Subcutaneous abdominal adipose tissue (tissue), 5 donors: ENCODE measurements at regions not wholly inside any gene's neighbourhood (a gene's known extent, or its start where the extent isn't known, plus 50 kb on each side); places are given as distances from the start of the nearest gene placed in this dataset.
"Not testable (repeated sequence)": the region's sequence is repeated elsewhere in the genome, so short reads cannot be mapped to it uniquely, and the experiment has no call there.

ENCODE experiments used
- H3K27ac ChIP-seq: one replicate; pipeline ENCODE4 v1.7.0; 2013; ENCODE audit warnings: low read depth, mild to moderate bottlenecking, inconsistent platforms, low read length, moderate library complexity
- H3K27me3 ChIP-seq, 5 donors: one replicate each; pipeline ENCODE4 v1.7.0; 2013; ENCODE audit warnings: low read length in 5 of 5, inconsistent platforms in 1 of 5; ENCODE audit not compliant: control insufficient read depth in 5 of 5, insufficient read depth in 4 of 5
- H3K36me3 ChIP-seq, 5 donors: one replicate each; pipeline ENCODE4 v1.7.0; 2013; ENCODE audit warnings: low read length in 5 of 5; ENCODE audit not compliant: control insufficient read depth in 5 of 5, insufficient read depth in 5 of 5
- H3K4me1 ChIP-seq, 5 donors: one replicate each; pipeline ENCODE4 v1.7.0; 2013; ENCODE audit warnings: low read length in 5 of 5, mild to moderate bottlenecking in 3 of 5, moderate library complexity in 1 of 5; ENCODE audit not compliant: control insufficient read depth in 5 of 5, insufficient read depth in 5 of 5
- H3K4me3 ChIP-seq, 5 donors: one replicate each; pipeline ENCODE4 v1.7.0; 2013; ENCODE audit warnings: low read length in 5 of 5, low read depth in 1 of 5
- H3K9ac ChIP-seq, 5 donors: one replicate each; pipeline ENCODE4 v1.7.0; 2013; ENCODE audit warnings: low read length in 5 of 5, mild to moderate bottlenecking in 4 of 5, moderate library complexity in 3 of 5
- H3K9me3 ChIP-seq, 5 donors: one replicate each; pipeline ENCODE4 v1.7.0; 2013; ENCODE audit warnings: low read length in 5 of 5; ENCODE audit not compliant: control insufficient read depth in 5 of 5
- donor health status: healthy.
- donor health status: healthy.
- donor health status: healthy.
- donor health status: healthy.
- donor health status: healthy.

- Histone ChIP-seq H3K36me3 (no peaks in the 10 kb centered on the region), H3K9me3 (no peaks in the 10 kb centered on the region), H3K27ac (no peak overlapping the region), H3K4me3 (no peak overlapping the region), H3K9ac (no peak overlapping the region), H3K27me3 (peaks cover 0 to 3% (median 0%) of the 10 kb centered on the region in 5 donors), H3K4me1 (no peaks in the 10 kb centered on the region)
Measured at GRCh38 chr16:54748611-54749190, 182.0 kb upstream of the IRX5 start.

GRCh38 chr16:54746596-54746995 is 184.1 kb upstream of the IRX5 start:
- H3K4me3 ChIP-seq, result no peak overlapping the region
- H3K36me3 ChIP-seq, result no peaks in the 10 kb centered on the region
- H3K9me3 ChIP-seq, result no peaks in the 10 kb centered on the region
- H3K4me1 ChIP-seq, result no peaks in the 10 kb centered on the region
- no peak overlapping the region for H3K27ac ChIP-seq
- H3K9ac ChIP-seq, result no peak overlapping the region
- H3K27me3 ChIP-seq, result peaks cover 0 to 3% (median 0%) of the 10 kb centered on the region in 5 donors

- no peaks in the 10 kb centered on the region for H3K36me3 ChIP-seq
- H3K4me1 ChIP-seq, result no peaks in the 10 kb centered on the region
- no peak overlapping the region for H3K27ac ChIP-seq
- no peaks in the 10 kb centered on the region for H3K9me3 ChIP-seq
- H3K27me3 ChIP-seq, result peaks cover 0 to 3% (median 0%) of the 10 kb centered on the region in 5 donors
- H3K9ac ChIP-seq, result no peak overlapping the region
- H3K4me3 ChIP-seq, result no peak overlapping the region
Measured at GRCh38 chr16:54744998-54745397, 185.7 kb upstream of the IRX5 start.

GRCh38 chr16:54742436-54742835 is 188.2 kb upstream of the IRX5 start:
- Histone ChIP-seq H3K9ac (no peak overlapping the region), H3K4me1 (no peaks in the 10 kb centered on the region), H3K36me3 (no peaks in the 10 kb centered on the region), H3K4me3 (no peak overlapping the region), H3K27ac (no peak overlapping the region), H3K27me3 (no peaks in the 10 kb centered on the region), H3K9me3 (no peaks in the 10 kb centered on the region)

- Histone ChIP-seq H3K36me3 (no peaks in the 10 kb centered on the region), H3K27ac (no peak overlapping the region), H3K9ac (no peak overlapping the region), H3K27me3 (no peaks in the 10 kb centered on the region), H3K9me3 (no peaks in the 10 kb centered on the region), H3K4me1 (no peaks in the 10 kb centered on the region), H3K4me3 (no peak overlapping the region)
Measured at GRCh38 chr16:54739381-54739780, 191.3 kb upstream of the IRX5 start.

- no peaks in the 10 kb centered on the region for H3K27me3 ChIP-seq
- H3K27ac ChIP-seq, result no peak overlapping the region
- no peaks in the 10 kb centered on the region for H3K36me3 ChIP-seq
- no peaks in the 10 kb centered on the region for H3K4me1 ChIP-seq
- no peak overlapping the region for H3K4me3 ChIP-seq
- no peak overlapping the region for H3K9ac ChIP-seq
- H3K9me3 ChIP-seq, result peaks cover 0 to under 1% (median 0%) of the 10 kb centered on the region in 5 donors
Measured at GRCh38 chr16:54734156-54734555, 196.5 kb upstream of the IRX5 start.

- H3K27me3 ChIP-seq, H3K9me3 ChIP-seq, H3K9ac ChIP-seq, H3K27ac ChIP-seq, H3K4me1 ChIP-seq, H3K36me3 ChIP-seq, H3K4me3 ChIP-seq: not testable (repeated sequence)
Measured at GRCh38 chr16:54727696-54728095, 203.0 kb upstream of the IRX5 start.

- peaks cover 0 to 5% (median 0%) of the 10 kb centered on the region in 5 donors for H3K27me3 ChIP-seq
- H3K36me3 ChIP-seq, result no peaks in the 10 kb centered on the region
- no peak overlapping the region for H3K4me3 ChIP-seq
- peaks cover 0 to 3% (median 0%) of the 10 kb centered on the region in 5 donors for H3K9me3 ChIP-seq
- no peak overlapping the region for H3K9ac ChIP-seq
- no peaks in the 10 kb centered on the region for H3K4me1 ChIP-seq
- H3K27ac ChIP-seq, result no peak overlapping the region
Measured at GRCh38 chr16:54724346-54724925, 206.2 kb upstream of the IRX5 start.

GRCh38 chr16:54722210-54722676 is 208.4 kb upstream of the IRX5 start:
- H3K27ac ChIP-seq, result no peak overlapping the region
- no peak overlapping the region for H3K9ac ChIP-seq
- H3K27me3 ChIP-seq, result peaks cover 0 to 5% (median 0%) of the 10 kb centered on the region in 5 donors
- no peaks in the 10 kb centered on the region for H3K9me3 ChIP-seq
- H3K4me1 ChIP-seq, result no peaks in the 10 kb centered on the region
- H3K36me3 ChIP-seq, result no peaks in the 10 kb centered on the region
- no peak overlapping the region for H3K4me3 ChIP-seq

- no peaks in the 10 kb centered on the region for H3K4me1 ChIP-seq
- H3K27ac ChIP-seq, result no peak overlapping the region
- H3K9ac ChIP-seq, result no peak overlapping the region
- H3K27me3 ChIP-seq, result peaks cover 0 to 5% (median 0%) of the 10 kb centered on the region in 5 donors
- no peaks in the 10 kb centered on the region for H3K36me3 ChIP-seq
- H3K9me3 ChIP-seq, result no peaks in the 10 kb centered on the region
- no peak overlapping the region for H3K4me3 ChIP-seq
Measured at GRCh38 chr16:54720259-54720658, 210.4 kb upstream of the IRX5 start.
